H1 (cell line): ENCODE measurements at regions not wholly inside any gene's neighbourhood (a gene's known extent, or its start where the extent isn't known, plus 50 kb on each side); places are given as distances from the start of the nearest gene placed in this dataset.

Experiments used
- CTCF ChIA-PET: fragments of 300-600 bp; sonication (Branson Sonifier 250); formaldehyde crosslinking; loops from one replicate; lab custom pipeline; 2021; ENCODE audit not compliant: partially characterized antibody; lab: Charles Lee
- POLR2A ChIA-PET: fragments of 300-600 bp; sonication (Branson Sonifier 250); formaldehyde crosslinking; loops from one replicate; lab custom pipeline; 2021; ENCODE audit warnings: inconsistent platforms; ENCODE audit not compliant: partially characterized antibody; lab: Charles Lee
- DNase-seq, 2 experiments: peaks; one replicate each; pipeline versions ENCODE4 v3.0.0 to v3.0.0-alpha.2; 2010 to 2022; ENCODE audit warnings: low spot score in 2 of 2, low read depth in 1 of 2, mixed read lengths in 1 of 2
- FAIRE-seq: peaks from 2 replicates; lab custom pipeline; 2011; peaks lifted over from hg19 to GRCh38; lab: Jason Lieb, UNC
- H2AFZ ChIP-seq: 2 replicates; pipeline ENCODE4 v1.8.1; 2012; ENCODE audit warnings: low read length, inconsistent platforms
- H2AK5ac ChIP-seq: 2 replicates; pipeline ENCODE4 v1.6.1; 2013; ENCODE audit warnings: low read depth, low read length
- H2BK120ac ChIP-seq: replicated peaks from 2 replicates; pipeline ENCODE3; 2013; ENCODE audit warnings: low read depth, low read length, inconsistent platforms
- H2BK12ac ChIP-seq: 2 replicates; pipeline ENCODE4 v1.6.1; 2013; ENCODE audit warnings: low read depth, low read length
- H2BK15ac ChIP-seq: 2 replicates; pipeline ENCODE4 v1.6.1; 2013; ENCODE audit warnings: low read length
- H2BK20ac ChIP-seq: 2 replicates; pipeline ENCODE4 v1.6.1; 2013; ENCODE audit warnings: low read length
- H2BK5ac ChIP-seq: 2 replicates; pipeline ENCODE4 v1.6.1; 2013; ENCODE audit warnings: low read depth, low read length
- H3K14ac ChIP-seq: 2 replicates; pipeline ENCODE4 v1.6.1; 2013; ENCODE audit warnings: inconsistent platforms; ENCODE audit not compliant: insufficient read length
- H3K18ac ChIP-seq: 2 replicates; pipeline ENCODE4 v1.6.1; 2013; ENCODE audit warnings: low read length; ENCODE audit errors: extremely low read depth
- H3K23ac ChIP-seq: 2 replicates; pipeline ENCODE4 v1.6.1; 2013; ENCODE audit warnings: inconsistent platforms; ENCODE audit not compliant: insufficient read length
- H3K23me2 ChIP-seq: 2 replicates; pipeline ENCODE4 v1.6.1; 2013; ENCODE audit warnings: low read depth, low read length
- H3K27ac ChIP-seq: 2 replicates; pipeline ENCODE4 v1.6.1; 2011; ENCODE audit warnings: low read depth, low read length, inconsistent platforms
- H3K27me3 ChIP-seq, 4 experiments: replicated peaks in 1 of 4; 1 replicate in 1 of 4; 2 replicates in 3 of 4; pipeline versions ENCODE4 v1.6.1 to v1.8.1; 2011 to 2013; ENCODE audit warnings: low read length in 3 of 4, mild to moderate bottlenecking in 3 of 4, inconsistent platforms in 2 of 4, mixed read lengths in 2 of 4, moderate library complexity in 1 of 4; ENCODE audit not compliant: control insufficient read depth in 3 of 4, insufficient read depth in 3 of 4; ENCODE audit errors: extremely low read depth in 1 of 4
- H3K36me3 ChIP-seq, 4 experiments: 2 replicates each; pipeline versions ENCODE4 v1.6.1 to v1.8.1; 2011 to 2013; ENCODE audit warnings: mild to moderate bottlenecking in 4 of 4, low read length in 3 of 4, moderate library complexity in 2 of 4, control low read depth in 1 of 4, inconsistent platforms in 1 of 4; ENCODE audit not compliant: insufficient read depth in 4 of 4, control insufficient read depth in 2 of 4
- H3K4ac ChIP-seq: replicated peaks from 2 replicates; pipeline ENCODE3; 2013; ENCODE audit warnings: low read length, low read depth, mixed read lengths, inconsistent platforms; ENCODE audit not compliant: insufficient read length
- H3K4me1 ChIP-seq, 4 experiments: replicated peaks in 1 of 4; 1 replicate in 1 of 4; 2 replicates in 3 of 4; pipeline versions ENCODE4 v1.6.1 to v1.8.1; 2011 to 2013; ENCODE audit warnings: low read length in 3 of 4, inconsistent platforms in 2 of 4, mixed read lengths in 1 of 4; ENCODE audit not compliant: insufficient read depth in 4 of 4, control insufficient read depth in 3 of 4
- H3K4me2 ChIP-seq, 2 experiments: 2 replicates each; pipeline versions ENCODE4 v1.6.1 to v1.8.1; 2011 to 2013; ENCODE audit warnings: low read depth in 2 of 2, low read length in 2 of 2, control low read depth in 1 of 2, inconsistent platforms in 1 of 2, mild to moderate bottlenecking in 1 of 2; ENCODE audit not compliant: insufficient read depth in 1 of 2
- H3K4me3 ChIP-seq, 4 experiments: fragments of 200-600, 300-600 bp in 1 of 4; sonication (generic), shearing (Covaris generic), sonication (Bioruptor Twin) in 1 of 4; 2 replicates each; pipeline versions ENCODE4 v1.5.1 to v1.8.1; 2011 to 2016; ENCODE audit warnings: low read length in 4 of 4, low read depth in 3 of 4, control low read depth in 2 of 4, inconsistent platforms in 2 of 4, mild to moderate bottlenecking in 2 of 4, mixed read lengths in 1 of 4, moderate library complexity in 1 of 4; ENCODE audit not compliant: insufficient read depth in 2 of 4; ENCODE audit errors: extremely low read depth in 1 of 4
- H3K56ac ChIP-seq: replicated peaks from 2 replicates; pipeline ENCODE3; 2013; ENCODE audit warnings: low read depth, mild to moderate bottlenecking, mixed read lengths, low read length, inconsistent platforms; ENCODE audit not compliant: insufficient read length
- H3K79me1 ChIP-seq: 2 replicates; pipeline ENCODE4 v1.6.1; 2013; ENCODE audit warnings: low read depth, low read length, control low read depth
- H3K79me2 ChIP-seq, 2 experiments: 2 replicates each; pipeline versions ENCODE4 v1.6.1 to v1.8.1; 2012 to 2013; ENCODE audit warnings: low read length in 2 of 2, mild to moderate bottlenecking in 2 of 2, inconsistent platforms in 1 of 2; ENCODE audit not compliant: insufficient read depth in 2 of 2, control insufficient read depth in 1 of 2
- H3K9ac ChIP-seq, 4 experiments: replicated peaks in 1 of 4; 1 replicate in 1 of 4; 2 replicates in 3 of 4; pipeline versions ENCODE4 v1.6.1 to v1.8.1; 2011 to 2013; ENCODE audit warnings: low read depth in 3 of 4, low read length in 3 of 4, control low read depth in 2 of 4, mild to moderate bottlenecking in 2 of 4, moderate library complexity in 2 of 4, inconsistent platforms in 1 of 4; ENCODE audit errors: extremely low read depth in 1 of 4
- H3K9me3 ChIP-seq, 2 experiments: 2 replicates each; pipeline versions ENCODE4 v1.6.1 to v1.8.1; 2012 to 2013; ENCODE audit warnings: mild to moderate bottlenecking in 2 of 2, moderate library complexity in 2 of 2, control low read depth in 1 of 2, inconsistent platforms in 1 of 2, low read depth in 1 of 2, low read length in 1 of 2, mixed read lengths in 1 of 2; ENCODE audit not compliant: insufficient read depth in 2 of 2
- H4K20me1 ChIP-seq, 2 experiments: replicated peaks in 1 of 2; 2 replicates each; pipeline versions ENCODE3 to v1.8.1; 2011 to 2013; ENCODE audit warnings: inconsistent platforms in 2 of 2, low read length in 2 of 2, mild to moderate bottlenecking in 1 of 2; ENCODE audit not compliant: insufficient read depth in 2 of 2, control insufficient read depth in 1 of 2
- H4K5ac ChIP-seq: 2 replicates; pipeline ENCODE4 v1.6.1; 2013; ENCODE audit warnings: low read length, low read depth, mixed read lengths, inconsistent platforms; ENCODE audit not compliant: insufficient read length
- H4K8ac ChIP-seq: 2 replicates; pipeline ENCODE4 v1.8.0; 2013; ENCODE audit warnings: mild to moderate bottlenecking, moderate library complexity, low read length, inconsistent platforms; ENCODE audit not compliant: insufficient read depth; ENCODE audit errors: extremely low read depth
- H4K91ac ChIP-seq: replicated peaks from 2 replicates; pipeline ENCODE3; 2013; ENCODE audit warnings: low read length, mixed read lengths, inconsistent platforms; ENCODE audit not compliant: insufficient read length
- ASH2L ChIP-seq: fragments of 200-600, 300-600 bp; sonication (generic); IDR thresholded peaks from one replicate; pipeline ENCODE4 v1.7.1; 2017; ENCODE audit warnings: low read length
- BRCA1 ChIP-seq: IDR thresholded peaks from 2 replicates; pipeline ENCODE4 v1.6.1; 2012; ENCODE audit warnings: low read depth, low read length, improper control_type of control experiment
- HDAC2 ChIP-seq, 2 experiments: fragments of 300-600 bp in 1 of 2; sonication (generic) in 1 of 2; IDR thresholded peaks; 2 replicates each; pipeline ENCODE4 v1.6.1; 2011 to 2012; ENCODE audit warnings: low read depth in 2 of 2, low read length in 2 of 2, mild to moderate bottlenecking in 2 of 2, moderate library complexity in 2 of 2, borderline replicate concordance in 1 of 2, inconsistent platforms in 1 of 2
- POLR2A ChIP-seq, 2 experiments: IDR thresholded peaks; 1 replicate in 1 of 2; 2 replicates in 1 of 2; pipeline ENCODE4 v1.6.1; 2011; ENCODE audit warnings: low read depth in 2 of 2, low read length in 2 of 2, mild to moderate bottlenecking in 2 of 2; ENCODE audit errors: control extremely low read depth in 1 of 2
- RBBP5 ChIP-seq: IDR thresholded peaks from 2 replicates; pipeline ENCODE4 v1.7.1; 2012; ENCODE audit warnings: low read depth, mild to moderate bottlenecking, inconsistent platforms, low read length, moderate library complexity, borderline replicate concordance
- RFX5 ChIP-seq: IDR thresholded peaks from 2 replicates; pipeline ENCODE4 v1.6.1; 2011; ENCODE audit warnings: low read depth, low read length, improper control_type of control experiment, borderline replicate concordance
- SAP30 ChIP-seq: fragments of 300-600 bp; sonication (generic); IDR thresholded peaks from 2 replicates; pipeline ENCODE4 v1.7.1; 2012; ENCODE audit warnings: low read length, moderate library complexity, mild to moderate bottlenecking, inconsistent platforms; ENCODE audit not compliant: insufficient read depth, insufficient replicate concordance
- SIX5 ChIP-seq: IDR thresholded peaks from 2 replicates; pipeline ENCODE4 v1.6.1; 2011; ENCODE audit warnings: mild to moderate bottlenecking, low read depth, low read length
- SP2 ChIP-seq: IDR thresholded peaks from 2 replicates; pipeline ENCODE4 v1.6.1; 2012; ENCODE audit warnings: mild to moderate bottlenecking, low read length, inconsistent platforms
- SRF ChIP-seq: IDR thresholded peaks from 2 replicates; pipeline ENCODE4 v1.6.1; 2011; ENCODE audit warnings: mild to moderate bottlenecking, low read depth, low read length, moderate library complexity
- SUZ12 ChIP-seq: fragments of 200-600 bp; sonication (generic); IDR thresholded peaks from 2 replicates; pipeline ENCODE4 v1.6.1; 2012; ENCODE audit warnings: mild to moderate bottlenecking, inconsistent platforms, low read length, moderate library complexity, mixed read lengths
- TBP ChIP-seq: IDR thresholded peaks from 2 replicates; pipeline ENCODE4 v1.6.1; 2011; ENCODE audit warnings: low read depth, low read length, improper control_type of control experiment
- TCF12 ChIP-seq: IDR thresholded peaks from 2 replicates; pipeline ENCODE4 v1.6.1; 2011; ENCODE audit warnings: low read depth, mild to moderate bottlenecking, low read length
- YY1 ChIP-seq: IDR thresholded peaks from 2 replicates; pipeline ENCODE4 v1.6.1; 2011; ENCODE audit warnings: low read depth, mild to moderate bottlenecking, low read length
- ZNF274 ChIP-seq: IDR thresholded peaks from 2 replicates; pipeline ENCODE4 v1.7.0; 2012; ENCODE audit warnings: low read length, borderline replicate concordance; ENCODE audit errors: extremely low read depth
- WGBS, 2 experiments: shearing (Covaris generic) in 1 of 2; methylation state at CpG; one replicate each; pipeline versions ENCODE4 v1.1.6 to v1.1.7; 2013 to 2015; ENCODE audit warnings: low lambda C conversion rate in 2 of 2, mixed read lengths in 2 of 2, inconsistent platforms in 1 of 2, low coverage in 1 of 2, missing lambda C conversion rate in 1 of 2; ENCODE audit not compliant: insufficient replicate concordance in 2 of 2, insufficient coverage in 1 of 2, insufficient read length in 1 of 2; ENCODE audit errors: extremely low coverage in 1 of 2, missing lambda C conversion rate in 1 of 2; 5-methylcytosine and 5-hydroxymethylcytosine counted together

- Histone ChIP-seq H3K18ac (no peak overlapping the region), H3K36me3 (no peaks in the 10 kb centered on the region), H3K14ac (no peak overlapping the region), H2BK5ac (no peak overlapping the region), H2AK5ac (no peak overlapping the region), H3K23ac (no peak overlapping the region), H4K8ac (no peak overlapping the region), H3K27me3 (no peaks in the 10 kb centered on the region), H2BK20ac (no peak overlapping the region), H3K9me3 (no peaks in the 10 kb centered on the region), H3K23me2 (no peaks in the 10 kb centered on the region), H3K4me2 (no peak overlapping the region), H3K4me3 (no peak overlapping the region), H3K79me2 (no peaks in the 10 kb centered on the region), H2BK12ac (no peak overlapping the region), H2BK15ac (no peak overlapping the region), H3K9ac (no peak overlapping the region), H3K4me1 (no peaks in the 10 kb centered on the region; a peak in 1 of 7 replicates), H4K5ac (no peak overlapping the region), H4K91ac (no peak overlapping the region), H3K27ac (no peak overlapping the region), H4K20me1 (no peaks in the 10 kb centered on the region), H3K56ac (no peak overlapping the region), H2BK120ac (no peak overlapping the region), H3K4ac (no peak overlapping the region), H2AFZ (no peak overlapping the region), H3K79me1 (no peaks in the 10 kb centered on the region)
- FAIRE-seq = no peak
- ChIA-PET POLR2A (interaction anchor here (1.7 kb wide), 1 partner anchor 98 kb away, joined by 3 read pairs; no protein-coding TSS in a partner anchor), CTCF (interaction anchor here (0.6 to 2.2 kb wide), 5 partner anchors 11 to 666 kb away, joined by 3 to 8 read pairs (median 4); no protein-coding TSS in a partner anchor)
- 91% methylated on average over 2 of the region's 2 CpGs; no CpG with 5 or more reads in 1 of the 2 experiments for WGBS, 2 experiments
- no peak for TF ChIP-seq RBBP5
- no peak for TF ChIP-seq YY1
- no peak for TF ChIP-seq SAP30
- TF ChIP-seq HDAC2 (IDR thresholded peaks at IDR 0.05; ENCODE audit: borderline replicate concordance in 1 of 2, low read depth in 2 of 2, low read length in 2 of 2) = no peak
- TF ChIP-seq TBP = no peak
- TF ChIP-seq ASH2L = no peak
- no peak for TF ChIP-seq SP2
- no peak for TF ChIP-seq SIX5
- TF ChIP-seq BRCA1 = no peak
- TF ChIP-seq SUZ12 = no peak
- TF ChIP-seq POLR2A (IDR thresholded peaks at IDR 0.05; ENCODE audit: control extremely low read depth in 1 of 2, low read depth in 2 of 2, low read length in 2 of 2) = no peak
- no peak for TF ChIP-seq RFX5
- no peak for TF ChIP-seq SRF
- TF ChIP-seq ZNF274 = no peak
- TF ChIP-seq TCF12 = no peak
- no peak for DNase-seq
Measured at GRCh38 chr6:121536345-121536744, 100.9 kb downstream of the GJA1 start.
